ENCODE measurements at regions not wholly inside any gene's neighbourhood (a gene's known extent, or its start where the extent isn't known, plus 50 kb on each side); places are given as distances from the start of the nearest gene placed in this dataset.

DNA sequence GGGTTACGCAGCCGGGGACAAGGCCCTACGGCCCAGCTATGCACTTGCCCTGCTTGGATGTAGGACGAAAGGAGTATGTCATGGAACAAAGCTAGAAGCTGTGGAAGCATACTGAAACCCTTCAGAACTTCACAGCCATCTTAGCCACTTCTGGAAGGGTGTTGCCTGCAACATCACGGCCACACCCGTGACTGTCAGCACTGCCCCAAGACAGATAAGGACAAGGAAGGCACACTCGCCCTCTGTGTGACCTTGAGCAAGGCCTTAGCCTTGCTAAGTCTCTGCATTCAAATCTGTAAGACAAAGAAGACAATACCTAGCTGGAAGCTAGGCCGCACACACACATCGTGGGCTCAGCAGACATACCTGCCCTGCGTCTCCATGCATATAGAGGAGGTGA is 352.5 kb upstream of the MGMT start:
- no peak for DNase-seq (ENCODE audit: low read depth)

DNA sequence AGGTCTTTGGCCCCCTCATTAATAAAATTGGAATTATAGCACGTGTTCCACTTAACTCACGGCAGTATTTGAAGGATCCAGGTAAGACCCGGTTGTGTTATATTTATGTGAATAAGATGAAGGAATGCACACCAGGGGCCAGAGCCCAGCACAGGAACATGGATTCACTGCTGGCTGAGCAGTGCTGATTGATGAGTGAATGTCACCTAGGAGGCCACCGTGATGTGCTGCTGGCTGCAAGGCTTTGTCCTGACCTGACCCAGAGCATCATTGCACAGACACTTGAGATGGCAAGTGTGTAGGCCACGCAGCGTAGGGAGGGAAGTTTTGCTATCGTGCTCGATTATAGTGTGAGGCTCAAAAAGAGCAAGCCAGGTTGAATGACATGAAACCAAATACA is 350.7 kb upstream of the MGMT start:
- no peak for DNase-seq (ENCODE audit: low read depth)

DNA sequence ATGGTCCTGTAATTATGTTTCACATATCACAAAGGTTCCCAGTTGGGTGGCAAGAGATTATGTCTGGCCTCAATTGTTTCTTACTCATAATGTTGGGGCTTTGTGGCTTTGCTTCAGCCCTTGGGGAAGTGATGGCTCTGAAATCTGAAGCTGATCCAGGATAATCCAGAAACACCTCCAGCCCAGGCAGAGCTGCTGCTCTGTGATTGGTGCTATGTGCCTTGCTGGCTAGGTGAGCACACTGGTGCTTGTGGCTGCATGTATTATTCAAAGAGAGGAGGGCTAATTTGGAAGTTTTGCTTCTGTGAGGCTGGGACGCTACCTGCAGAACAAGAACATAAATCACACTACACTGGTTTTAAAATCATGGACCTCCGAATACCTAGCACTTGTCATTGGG is 346.6 kb upstream of the MGMT start:
- no peak for DNase-seq (ENCODE audit: low read depth)

DNA sequence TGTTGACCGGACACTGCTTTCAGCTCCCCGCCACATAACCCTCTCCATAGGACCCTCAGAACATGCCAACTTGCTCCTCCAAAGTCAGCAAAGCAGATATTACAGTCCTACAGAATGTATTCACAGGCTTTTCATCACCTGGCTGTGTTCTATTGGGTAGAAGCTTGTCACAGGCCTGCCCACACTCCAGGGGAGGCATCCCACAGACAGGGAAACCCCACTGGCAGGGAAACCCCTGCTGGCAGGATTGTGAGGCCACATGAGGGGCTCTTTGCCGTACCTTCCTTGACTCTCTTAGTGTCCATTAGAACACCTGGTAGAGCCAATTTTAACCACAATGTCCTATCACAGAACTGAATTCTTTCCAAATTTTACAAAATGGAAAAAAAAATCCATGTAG is 344.2 kb upstream of the MGMT start:
- DNase-seq (ENCODE audit: low read depth) = no peak

DNA sequence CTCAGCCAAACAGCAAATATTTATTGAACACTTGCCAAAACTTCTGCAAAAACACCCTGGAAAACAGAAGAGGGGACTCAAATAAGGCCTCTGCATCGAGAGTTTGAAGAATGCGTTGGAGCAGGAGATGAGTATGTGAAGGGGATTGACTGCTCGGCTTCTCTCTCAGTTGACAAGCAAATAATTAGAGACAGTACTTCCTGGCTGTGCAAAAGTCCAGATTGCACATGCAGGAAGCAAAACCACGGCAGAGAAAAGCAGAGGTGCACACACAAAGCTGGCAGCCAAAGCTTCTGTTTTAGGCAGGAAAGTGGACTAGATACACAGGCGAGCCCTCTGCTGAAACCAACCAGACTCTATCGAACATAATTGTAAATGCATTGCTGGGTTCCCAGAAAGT is 343.6 kb upstream of the MGMT start:
- DNase-seq (ENCODE audit: low read depth) = no peak

DNA sequence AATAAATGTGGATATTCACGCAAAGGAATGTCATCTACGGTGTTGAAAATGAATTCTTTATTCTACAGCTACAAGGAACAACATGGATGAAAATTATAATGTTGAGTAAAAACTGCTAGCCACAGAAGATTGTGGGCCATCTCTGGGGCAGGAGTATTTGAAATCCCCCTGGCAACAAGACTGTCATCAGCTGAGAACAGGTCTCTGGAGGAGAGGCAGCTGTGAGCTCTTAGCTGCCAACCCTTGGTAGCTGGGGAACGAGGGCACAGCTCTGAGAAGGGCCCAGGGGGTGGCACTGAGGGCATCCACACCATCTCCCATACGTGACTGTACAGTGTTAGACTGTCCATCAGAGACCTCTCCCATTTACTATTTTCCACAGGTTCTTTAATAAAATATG is 340.1 kb upstream of the MGMT start:
- no peak for DNase-seq (ENCODE audit: low read depth)

DNA sequence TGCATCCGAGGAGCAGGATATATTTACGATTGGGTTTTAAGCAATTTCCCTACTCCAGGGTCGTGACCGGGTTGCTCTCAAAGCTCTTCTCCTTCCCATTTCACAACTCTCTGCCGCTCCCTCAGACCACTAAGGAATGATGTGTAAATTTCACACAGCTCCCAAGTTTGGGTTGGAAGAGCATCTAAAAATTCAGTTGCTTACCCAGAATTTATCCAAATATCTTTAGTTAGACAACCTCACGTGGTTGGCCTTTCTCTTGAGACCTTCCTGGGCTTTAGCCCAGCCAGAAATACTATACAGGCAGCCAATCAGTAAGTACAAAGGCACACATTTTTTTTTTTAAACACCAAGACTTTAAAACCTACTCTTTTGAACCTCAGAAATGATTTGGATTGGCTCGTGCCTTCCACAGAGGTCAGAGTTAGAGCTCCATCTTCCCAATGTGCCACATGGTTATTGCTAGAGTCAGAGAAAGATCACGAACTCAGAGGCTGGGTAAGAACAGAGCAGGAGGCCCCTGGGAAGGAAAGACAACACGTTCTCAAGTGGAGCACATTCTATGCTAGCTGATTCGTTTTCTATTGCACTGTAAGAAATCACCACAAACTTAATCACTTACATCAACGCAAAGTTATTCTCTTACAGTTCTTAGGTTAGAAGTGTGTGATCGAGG is 335.4 kb upstream of the MGMT start:
- no peak for DNase-seq (ENCODE audit: low read depth)

DNA sequence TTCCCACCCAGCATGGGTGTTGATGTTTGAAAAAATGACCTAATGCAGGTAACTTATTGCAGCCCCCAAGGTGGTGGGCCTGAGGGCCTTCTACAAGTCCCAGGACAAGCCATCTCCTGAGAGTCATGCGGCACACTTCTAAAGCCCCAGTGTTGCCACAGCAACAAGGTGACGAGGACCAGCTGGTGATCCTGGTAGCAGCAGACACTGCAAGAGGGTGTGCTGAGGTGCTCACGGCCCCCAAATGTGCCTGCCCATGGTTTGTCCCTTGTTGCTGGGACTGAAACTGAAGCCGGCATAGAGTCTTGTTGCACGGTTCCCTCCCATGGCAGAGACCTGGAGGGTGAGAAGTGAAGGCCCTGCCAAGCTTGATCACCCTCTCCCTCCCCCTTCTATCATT is 333.2 kb upstream of the MGMT start:
- DNase-seq (ENCODE audit: low read depth) = no peak

DNA sequence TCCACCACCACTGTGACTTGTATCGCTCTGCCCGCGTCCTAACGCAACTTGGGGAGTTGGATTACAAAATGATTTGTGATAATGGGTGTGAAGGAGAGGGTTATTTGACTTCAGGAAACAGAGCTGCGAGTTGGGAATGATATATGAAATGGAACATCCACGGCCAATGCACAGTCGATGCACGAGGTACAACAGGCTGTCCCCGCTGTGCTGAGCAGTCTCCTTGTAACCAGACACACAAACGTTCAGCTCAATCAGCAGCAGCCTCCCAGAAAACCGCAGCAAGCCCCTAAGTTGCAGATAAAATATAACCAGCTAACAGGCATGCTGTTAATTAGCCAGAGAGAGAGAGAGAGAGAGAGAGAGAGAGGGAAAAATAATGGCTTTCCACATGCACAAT is 332.7 kb upstream of the MGMT start:
- DNase-seq (ENCODE audit: low read depth) = no peak

DNA sequence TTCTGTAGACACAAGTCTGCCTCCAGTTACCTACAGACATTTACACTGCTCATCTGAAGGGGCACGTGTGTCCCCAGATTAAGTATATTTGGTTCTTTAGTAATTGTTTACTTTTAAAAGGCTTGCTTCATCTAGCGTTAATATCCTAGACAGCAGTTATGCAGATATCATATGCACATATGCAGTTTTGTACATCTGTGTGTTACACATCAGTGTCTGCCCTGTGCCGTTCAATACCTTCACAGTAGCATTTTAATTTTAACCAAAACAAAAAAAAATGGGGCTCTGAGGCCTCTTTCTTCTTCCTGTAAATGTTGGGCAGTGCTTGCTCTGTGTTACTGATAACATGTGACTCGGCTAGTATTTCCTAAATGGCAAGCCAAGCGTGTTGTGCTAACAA is 331.4 kb upstream of the MGMT start:
- DNase-seq (ENCODE audit: low read depth) = no peak

DNA sequence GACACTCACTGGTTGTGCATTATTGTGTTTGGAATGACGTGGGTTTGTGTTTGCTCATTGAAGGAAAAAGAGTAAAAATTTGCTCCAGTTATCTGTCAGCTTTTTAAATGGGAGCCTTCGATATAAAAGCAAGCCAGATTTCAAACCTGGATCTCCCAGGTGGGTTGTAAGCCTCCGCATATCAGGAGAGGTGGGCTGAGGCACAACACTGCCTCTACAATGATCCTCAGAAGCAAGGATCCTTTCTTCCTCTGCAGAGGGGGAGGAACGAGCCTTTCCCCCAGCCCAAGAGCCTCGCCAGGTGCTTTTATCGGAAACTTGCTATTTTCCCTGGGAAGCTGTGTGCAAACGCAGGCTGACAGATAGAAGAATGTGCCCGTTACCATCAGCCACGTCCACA is 331.0 kb upstream of the MGMT start:
- no peak for DNase-seq (ENCODE audit: low read depth)

DNA sequence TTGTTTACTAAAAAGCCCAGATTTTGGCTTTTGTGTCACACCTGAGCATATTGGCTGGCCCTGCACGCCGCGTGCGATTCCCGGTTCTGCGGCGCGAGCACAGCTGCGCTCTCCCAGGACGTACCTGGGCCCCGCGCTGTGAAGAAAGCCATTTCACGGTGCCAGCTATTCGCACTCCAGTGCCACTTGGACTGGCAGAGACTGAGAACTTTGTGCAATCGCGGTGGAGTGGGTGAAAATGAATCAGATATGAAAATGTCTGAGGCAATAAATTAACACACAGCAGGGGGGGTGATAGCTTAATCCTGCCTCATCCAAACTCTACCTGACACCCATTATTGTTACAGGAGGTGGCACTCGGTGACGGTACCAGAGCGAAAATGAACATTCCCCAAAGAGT is 330.1 kb upstream of the MGMT start:
- DNase-seq (ENCODE audit: low read depth) = no peak

DNA sequence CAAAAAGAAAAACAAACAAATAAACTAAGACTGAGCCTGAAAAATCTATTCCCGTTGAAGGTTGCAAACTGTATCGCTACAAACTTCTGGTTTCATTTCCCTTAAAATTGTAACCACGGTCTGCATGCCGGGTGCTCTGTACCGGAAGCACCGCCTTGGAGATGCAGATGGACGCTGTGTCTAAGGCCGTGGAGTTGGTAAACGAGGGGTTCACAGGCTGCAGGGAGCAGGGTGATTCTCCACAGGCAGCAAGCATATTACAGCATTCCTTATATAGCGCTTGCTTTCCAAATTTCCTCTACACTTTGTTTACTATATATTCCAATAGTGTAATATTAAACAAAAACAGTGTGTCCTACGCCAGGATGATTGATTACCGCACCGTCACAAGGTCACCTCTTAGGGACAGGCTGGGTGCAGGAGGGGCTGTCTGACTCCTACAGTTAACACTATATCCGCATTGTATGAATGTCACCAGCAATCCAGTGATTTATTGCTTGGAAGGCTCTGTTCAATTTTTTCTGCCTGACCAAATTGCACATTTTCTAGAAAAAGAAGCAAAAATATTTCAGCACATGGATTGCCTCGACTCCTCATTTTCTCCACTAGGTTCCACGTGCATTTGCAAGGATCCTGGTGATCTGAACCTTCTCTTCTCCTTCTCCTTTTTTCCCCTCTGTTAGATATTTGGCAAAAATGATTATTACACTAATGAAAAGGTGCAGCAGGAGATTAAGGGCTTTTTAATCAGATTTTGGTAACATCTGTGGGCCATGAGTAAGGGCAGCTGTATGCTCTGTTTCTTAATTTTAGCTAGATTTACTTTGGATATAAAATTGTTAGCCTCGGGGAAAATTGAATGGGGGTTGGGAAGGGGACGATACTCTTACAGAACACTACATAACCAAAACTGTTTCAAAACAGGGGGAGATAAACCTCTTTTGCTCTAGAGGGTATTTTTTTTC is 325.8 kb upstream of the MGMT start:
- no peak for DNase-seq (ENCODE audit: low read depth)

DNA sequence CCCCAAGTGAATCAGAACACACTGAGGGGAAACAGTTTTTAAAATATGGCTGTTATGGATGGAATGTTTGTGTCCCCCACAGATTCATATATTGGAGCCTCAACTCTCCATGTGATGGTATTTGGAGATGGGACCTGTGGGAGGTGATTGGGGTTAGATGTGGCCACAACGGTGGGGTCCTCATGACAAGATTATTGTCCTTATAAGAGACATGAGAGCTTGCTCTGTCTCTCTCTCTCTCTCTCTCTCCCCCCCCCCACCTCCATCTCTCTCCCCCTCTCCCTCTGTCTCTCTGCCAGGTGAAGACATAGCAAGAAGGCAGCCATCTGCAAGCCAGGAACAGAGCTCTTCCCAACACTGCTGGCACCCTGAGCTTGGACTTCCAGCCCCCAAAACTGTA is 315.8 kb upstream of the MGMT start:
- DNase-seq (ENCODE audit: low read depth) = no peak

DNA sequence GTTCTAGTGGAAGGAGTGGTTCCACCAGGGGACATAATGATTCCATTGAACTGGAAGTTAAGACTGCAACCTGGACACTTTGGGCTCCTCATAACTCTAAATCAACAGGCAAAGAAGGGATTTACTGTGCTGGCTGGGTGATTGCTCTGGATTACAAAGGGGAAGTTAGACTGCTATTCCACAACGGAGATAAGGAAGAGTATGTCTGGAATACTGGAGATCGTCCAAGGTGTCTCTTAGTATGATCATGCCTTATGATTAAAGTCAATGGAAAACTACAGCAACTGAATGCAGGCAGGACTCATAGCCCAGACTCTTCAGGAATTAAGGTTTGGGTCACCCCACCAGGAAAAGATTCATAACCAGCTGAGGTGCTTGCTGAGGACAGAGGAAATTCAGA is 310.6 kb upstream of the MGMT start:
- no peak for DNase-seq (ENCODE audit: low read depth)

DNA sequence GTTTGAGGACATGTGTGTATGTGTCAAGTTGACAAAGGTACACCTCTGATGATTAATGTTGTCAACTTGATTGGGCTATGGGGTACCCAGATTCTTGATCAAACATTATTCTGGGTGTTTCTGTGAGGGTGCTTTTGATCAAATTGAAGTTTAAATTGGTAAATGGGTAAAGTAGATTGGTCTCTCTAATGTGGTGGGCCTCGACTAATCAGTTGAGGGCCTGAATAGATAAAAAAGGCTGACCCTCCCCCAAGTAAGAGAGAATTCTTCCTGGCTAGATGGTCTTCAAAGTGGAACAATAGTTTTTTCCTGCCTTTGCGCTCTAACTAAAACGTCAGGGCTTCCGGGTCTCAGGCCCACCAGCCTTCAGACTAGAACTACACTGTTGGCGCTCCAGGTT is 309.9 kb upstream of the MGMT start:
- no peak for DNase-seq (ENCODE audit: low read depth)

DNA sequence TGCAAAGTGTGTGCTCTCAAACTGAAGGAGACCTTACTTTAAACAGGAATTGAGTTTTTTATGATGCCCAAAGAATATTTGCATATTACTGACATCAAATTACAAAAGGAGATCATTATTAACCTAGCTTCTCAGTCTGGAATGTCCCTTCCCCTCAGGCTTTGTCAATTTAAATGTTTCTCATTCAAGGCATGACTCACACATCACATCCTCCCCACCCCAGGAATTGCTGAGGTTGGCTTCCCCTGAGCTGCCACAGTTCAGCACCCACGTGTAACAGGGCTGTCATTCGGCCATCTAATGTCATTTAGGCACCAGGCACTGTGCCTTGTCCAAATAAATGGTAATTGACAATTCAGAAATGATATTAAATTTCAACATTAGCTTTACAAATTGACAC is 305.9 kb upstream of the MGMT start:
- no peak for DNase-seq (ENCODE audit: low read depth)

DNA sequence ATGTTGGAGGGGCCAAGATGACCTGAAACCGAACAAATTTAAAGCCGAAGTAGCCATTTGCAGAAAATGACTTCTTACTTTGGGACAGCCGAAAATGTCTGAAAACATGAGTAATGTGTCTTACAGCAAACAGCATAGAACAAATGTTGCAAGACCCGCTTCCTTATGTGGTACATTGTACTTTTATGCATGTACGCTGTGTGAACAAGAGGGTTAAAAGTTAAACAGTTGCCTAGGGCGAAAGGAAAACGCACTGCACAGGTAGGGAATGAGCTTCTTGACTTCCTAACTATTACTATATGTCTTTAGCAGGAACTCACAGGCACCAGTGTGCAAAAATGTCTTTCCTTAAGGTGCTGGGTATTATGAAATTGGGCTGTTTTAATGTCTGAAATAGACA is 303.5 kb upstream of the MGMT start:
- no peak for DNase-seq (ENCODE audit: low read depth)

DNA sequence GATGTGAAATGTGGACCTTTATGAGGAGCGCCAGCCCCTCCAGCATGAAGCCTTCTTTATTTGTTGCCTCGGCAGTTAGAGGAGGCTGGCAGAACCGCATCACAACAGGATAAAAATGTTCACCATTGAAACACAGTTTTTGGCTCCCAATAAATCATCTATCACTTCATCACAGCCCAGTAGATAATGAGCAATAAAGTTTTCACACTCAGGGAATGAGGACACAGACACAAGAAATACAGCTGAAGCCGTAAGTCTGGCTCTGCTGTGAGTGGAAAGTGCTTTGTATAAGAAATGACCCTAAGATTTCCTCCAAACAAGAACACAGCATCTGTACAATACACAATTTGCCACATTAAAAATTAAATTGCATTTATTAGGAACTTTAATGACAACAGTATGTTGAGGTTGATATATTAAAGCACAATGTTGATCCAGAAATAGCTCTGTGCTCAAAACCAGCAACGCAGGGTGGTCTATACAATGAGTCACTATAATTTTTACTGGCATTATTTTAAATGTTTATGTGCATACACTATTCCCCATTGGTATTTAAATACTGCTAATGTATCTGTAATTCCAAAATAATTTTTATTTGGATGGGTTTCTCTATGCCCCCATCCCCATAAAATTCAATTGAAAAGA is 301.8 kb upstream of the MGMT start:
- DNase-seq (ENCODE audit: low read depth) = no peak

DNA sequence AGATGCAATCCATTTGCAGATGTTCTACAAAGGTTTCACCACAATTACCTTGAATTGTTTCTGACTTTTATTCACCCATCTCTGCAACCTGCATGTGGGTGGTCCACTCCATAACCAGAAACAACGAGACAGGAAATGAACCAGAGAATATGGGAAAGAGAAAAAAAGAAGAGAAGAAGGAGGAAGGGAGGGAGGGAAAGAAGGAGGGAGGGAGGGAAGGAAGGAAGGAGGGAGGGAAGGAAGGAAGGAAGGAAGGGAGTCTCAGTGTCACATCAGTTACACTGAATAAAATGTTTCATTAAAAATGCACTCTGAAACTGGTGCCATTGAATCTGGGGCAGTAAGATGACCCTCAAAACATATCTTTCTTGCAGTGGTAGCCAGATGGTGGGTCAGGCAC is 301.3 kb upstream of the MGMT start:
- DNase-seq (ENCODE audit: low read depth) = no peak

DNA sequence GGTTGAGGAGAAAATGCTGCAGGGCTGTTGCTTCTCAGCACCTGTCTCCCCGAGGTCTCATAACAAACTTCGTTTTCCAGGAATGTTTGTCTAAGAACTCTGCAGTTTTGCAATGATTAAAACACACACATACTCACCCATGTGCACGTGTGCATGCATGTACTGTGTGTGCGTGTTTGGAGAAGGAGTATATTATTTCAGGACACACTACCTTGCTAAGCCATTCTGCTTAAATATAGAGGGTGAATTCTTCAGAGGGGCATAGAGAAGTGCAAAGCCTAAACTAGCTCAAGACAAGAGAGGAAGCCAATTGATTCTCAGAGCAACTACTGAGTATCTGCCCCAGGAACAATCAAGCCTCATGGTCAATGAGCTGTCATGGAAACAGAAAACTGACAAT is 298.4 kb upstream of the MGMT start:
- no peak for DNase-seq (ENCODE audit: low read depth)

DNA sequence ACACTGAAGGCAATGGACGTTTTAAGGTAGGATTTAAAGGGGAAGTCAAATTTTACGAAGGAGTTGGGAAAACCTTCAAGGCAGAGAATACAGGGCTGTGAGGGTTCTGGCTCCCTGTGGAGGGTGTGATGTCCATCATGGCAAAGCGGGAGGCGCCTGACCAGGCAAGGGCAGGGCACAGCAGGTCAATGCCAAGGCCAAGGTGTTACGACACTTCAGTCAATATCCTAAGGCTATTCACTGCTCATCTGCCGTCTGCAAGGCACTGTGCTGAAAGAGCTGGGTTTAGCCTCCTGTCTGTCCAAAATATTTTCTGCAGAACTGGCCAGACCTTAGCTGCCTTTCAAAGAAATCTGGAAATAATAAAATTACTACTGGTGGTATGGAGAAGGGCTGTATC is 297.9 kb upstream of the MGMT start:
- DNase-seq (ENCODE audit: low read depth) = no peak

DNA sequence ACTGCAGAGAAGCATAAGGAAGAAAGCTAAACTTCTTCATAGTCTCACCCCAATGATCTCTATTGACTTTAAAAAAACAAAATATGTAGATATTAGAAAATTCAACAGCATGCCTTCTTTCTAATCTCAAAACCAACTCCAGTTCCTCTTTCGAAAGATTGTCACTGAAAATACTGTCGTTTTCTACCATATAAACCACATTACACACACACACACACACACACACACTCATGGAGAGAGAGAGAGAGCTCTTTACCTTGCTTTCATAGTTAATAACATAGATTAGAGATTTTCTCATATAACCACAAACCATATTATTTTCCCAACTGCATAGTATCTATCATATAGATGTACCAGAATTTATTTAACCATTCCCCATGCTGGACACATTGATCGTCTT is 296.2 kb upstream of the MGMT start:
- no peak for DNase-seq (ENCODE audit: low read depth)
